ENCODE measurements at regions not wholly inside any gene's neighbourhood (a gene's known extent, or its start where the extent isn't known, plus 50 kb on each side); places are given as distances from the start of the nearest gene placed in this dataset.

GRCh38 chr2:111634995-111635538 lies 248.9 kb downstream of the ANAPC1 start:
- H3K79me2 ChIP-seq (ENCODE audit: control insufficient read depth, insufficient read depth, low read length), result no peaks in the 10 kb centered on the region
- H3K79me1 ChIP-seq (ENCODE audit: low read length), result no peaks in the 10 kb centered on the region
- no peak overlapping the region for H3K4me3 ChIP-seq (ENCODE audit: low read length)
- no peaks in the 10 kb centered on the region for H3K4me1 ChIP-seq (ENCODE audit: control insufficient read depth, low read depth, low read length)
- H2BK5ac ChIP-seq (ENCODE audit: low read length), result no peak overlapping the region
- no peak overlapping the region for H2BK120ac ChIP-seq (ENCODE audit: low read depth, low read length)
- WGBS (ENCODE audit: extremely low coverage, insufficient coverage, low lambda C conversion rate), result no CpG with 5 or more reads among the region's 4 CpGs
- H3K36me3 ChIP-seq (ENCODE audit: control insufficient read depth, insufficient read depth, low read length), result no peaks in the 10 kb centered on the region
- H4K5ac ChIP-seq (ENCODE audit: low read length), result no peak overlapping the region
- H3K56ac ChIP-seq (ENCODE audit: low read length), result no peak overlapping the region
- H3K23ac ChIP-seq (ENCODE audit: low read length), result no peak overlapping the region
- H3K9ac ChIP-seq (ENCODE audit: low read length), result no peak overlapping the region
- no peak overlapping the region for H2BK15ac ChIP-seq (replicated peaks; ENCODE audit: low read depth)
- no peak for DNase-seq
- no peak overlapping the region for H3K27ac ChIP-seq (ENCODE audit: low read depth, low read length)
- no peak overlapping the region for H3K4me2 ChIP-seq (ENCODE audit: low read length)
- no peak overlapping the region for H3K18ac ChIP-seq (ENCODE audit: low read length)
- no peak overlapping the region for H4K8ac ChIP-seq (ENCODE audit: low read depth, low read length)
- H3K4ac ChIP-seq (ENCODE audit: low read depth, low read length), result no peak overlapping the region
- H2AK5ac ChIP-seq (ENCODE audit: low read length), result no peak overlapping the region
- no peaks in the 10 kb centered on the region for H3K27me3 ChIP-seq (ENCODE audit: insufficient read depth, low read length, poor library complexity)

DNA sequence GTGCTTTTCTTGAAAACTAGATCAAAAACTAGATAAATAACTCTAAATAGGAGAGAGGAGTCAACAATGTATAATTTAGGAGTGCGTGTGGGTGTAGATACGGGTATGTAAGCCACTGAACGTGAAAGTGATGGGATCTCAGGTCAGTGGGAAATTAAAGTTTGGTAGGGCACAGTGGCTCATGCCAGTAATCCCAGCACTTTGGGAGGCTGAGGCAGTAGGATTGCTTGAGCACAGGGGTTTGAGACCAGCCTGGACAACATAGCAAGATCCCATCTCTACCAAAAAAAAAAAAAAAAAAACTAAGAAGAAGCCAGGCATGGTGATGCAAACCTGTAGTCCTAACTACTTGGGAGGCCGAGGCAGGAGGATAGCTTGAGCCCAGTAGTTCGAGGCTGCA lies 247.1 kb downstream of the ANAPC1 start:
- H2BK15ac ChIP-seq (replicated peaks; ENCODE audit: low read depth), result no peak overlapping the region
- no peak overlapping the region for H3K18ac ChIP-seq (ENCODE audit: low read length)
- H4K8ac ChIP-seq (ENCODE audit: low read depth, low read length), result no peak overlapping the region
- H2BK120ac ChIP-seq (ENCODE audit: low read depth, low read length), result no peak overlapping the region
- no peak overlapping the region for H3K9ac ChIP-seq (ENCODE audit: low read length)
- H3K56ac ChIP-seq (ENCODE audit: low read length), result no peak overlapping the region
- no peak overlapping the region for H3K4ac ChIP-seq (ENCODE audit: low read depth, low read length)
- H3K27me3 ChIP-seq (ENCODE audit: insufficient read depth, low read length, poor library complexity), result no peaks in the 10 kb centered on the region
- H4K5ac ChIP-seq (ENCODE audit: low read length), result no peak overlapping the region
- DNase-seq, result no peak
- H3K79me2 ChIP-seq (ENCODE audit: control insufficient read depth, insufficient read depth, low read length), result no peaks in the 10 kb centered on the region
- H2BK5ac ChIP-seq (ENCODE audit: low read length), result no peak overlapping the region
- no peaks in the 10 kb centered on the region for H3K4me1 ChIP-seq (ENCODE audit: control insufficient read depth, low read depth, low read length)
- no peak overlapping the region for H3K23ac ChIP-seq (ENCODE audit: low read length)
- H2AK5ac ChIP-seq (ENCODE audit: low read length), result no peak overlapping the region
- no peak overlapping the region for H3K4me3 ChIP-seq (ENCODE audit: low read length)
- H3K4me2 ChIP-seq (ENCODE audit: low read length), result no peak overlapping the region
- WGBS (ENCODE audit: extremely low coverage, insufficient coverage, low lambda C conversion rate), result 100% methylated on average over 3 of the region's 5 CpGs
- no peak overlapping the region for H3K27ac ChIP-seq (ENCODE audit: low read depth, low read length)
- no peaks in the 10 kb centered on the region for H3K79me1 ChIP-seq (ENCODE audit: low read length)
- no peaks in the 10 kb centered on the region for H3K36me3 ChIP-seq (ENCODE audit: control insufficient read depth, insufficient read depth, low read length)

DNA sequence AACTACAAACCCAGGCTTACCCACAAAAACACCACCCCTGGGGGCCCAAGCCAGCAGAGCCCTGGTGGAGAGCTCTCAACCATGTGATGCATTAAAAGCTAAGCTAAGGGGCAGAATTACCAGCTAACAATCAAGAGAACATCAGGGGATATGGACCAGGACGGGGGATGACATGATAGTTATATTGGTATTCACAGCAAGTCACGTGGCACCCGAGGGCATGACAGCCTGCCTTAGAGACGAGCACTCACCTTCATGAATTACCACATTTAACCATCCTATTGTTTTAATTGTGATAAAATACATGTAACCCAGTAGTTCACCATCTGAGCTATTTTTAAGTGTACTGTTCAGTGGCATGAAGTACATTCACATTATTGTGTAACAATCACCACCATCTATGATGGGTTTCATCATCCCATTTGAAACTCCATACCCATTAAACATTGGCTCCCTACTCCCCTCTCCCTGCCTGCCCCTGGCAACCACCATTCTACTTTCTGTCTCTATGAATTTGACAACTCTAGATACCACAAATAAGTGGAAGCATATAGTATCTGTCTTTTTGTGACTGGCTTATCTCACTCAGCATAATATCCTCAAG lies 245.6 kb downstream of the ANAPC1 start:
- no peak overlapping the region for H3K4me3 ChIP-seq (ENCODE audit: low read length)
- no peak overlapping the region for H3K56ac ChIP-seq (ENCODE audit: low read length)
- no peak overlapping the region for H2BK15ac ChIP-seq (replicated peaks; ENCODE audit: low read depth)
- H3K27ac ChIP-seq (ENCODE audit: low read depth, low read length), result no peak overlapping the region
- no peak for DNase-seq
- H4K8ac ChIP-seq (ENCODE audit: low read depth, low read length), result no peak overlapping the region
- H2BK120ac ChIP-seq (ENCODE audit: low read depth, low read length), result no peak overlapping the region
- H3K9ac ChIP-seq (ENCODE audit: low read length), result no peak overlapping the region
- no CpG with 5 or more reads among the region's 4 CpGs for WGBS (ENCODE audit: extremely low coverage, insufficient coverage, low lambda C conversion rate)
- no peak overlapping the region for H2AK5ac ChIP-seq (ENCODE audit: low read length)
- H4K5ac ChIP-seq (ENCODE audit: low read length), result no peak overlapping the region
- H3K79me2 ChIP-seq (ENCODE audit: control insufficient read depth, insufficient read depth, low read length), result no peaks in the 10 kb centered on the region
- no peak overlapping the region for H3K4ac ChIP-seq (ENCODE audit: low read depth, low read length)
- H3K4me1 ChIP-seq (ENCODE audit: control insufficient read depth, low read depth, low read length), result no peaks in the 10 kb centered on the region
- no peaks in the 10 kb centered on the region for H3K27me3 ChIP-seq (ENCODE audit: insufficient read depth, low read length, poor library complexity)
- no peaks in the 10 kb centered on the region for H3K79me1 ChIP-seq (ENCODE audit: low read length)
- H3K23ac ChIP-seq (ENCODE audit: low read length), result no peak overlapping the region
- no peak overlapping the region for H3K18ac ChIP-seq (ENCODE audit: low read length)
- H3K4me2 ChIP-seq (ENCODE audit: low read length), result no peak overlapping the region
- no peaks in the 10 kb centered on the region for H3K36me3 ChIP-seq (ENCODE audit: control insufficient read depth, insufficient read depth, low read length)
- no peak overlapping the region for H2BK5ac ChIP-seq (ENCODE audit: low read length)

- Histone ChIP-seq H3K4me1 (ENCODE audit: control insufficient read depth, low read depth, low read length) (no peaks in the 10 kb centered on the region), H3K9ac (ENCODE audit: low read length) (no peak overlapping the region), H3K27me3 (ENCODE audit: insufficient read depth, low read length, poor library complexity) (no peaks in the 10 kb centered on the region), H3K4me2 (ENCODE audit: low read length) (no peak overlapping the region), H3K79me1 (ENCODE audit: low read length) (no peaks in the 10 kb centered on the region), H3K79me2 (ENCODE audit: control insufficient read depth, insufficient read depth, low read length) (no peaks in the 10 kb centered on the region), H3K18ac (ENCODE audit: low read length) (no peak overlapping the region), H2BK5ac (ENCODE audit: low read length) (no peak overlapping the region), H3K4me3 (ENCODE audit: low read length) (no peak overlapping the region), H3K56ac (ENCODE audit: low read length) (no peak overlapping the region), H3K23ac (ENCODE audit: low read length) (no peak overlapping the region), H3K27ac (ENCODE audit: low read depth, low read length) (no peak overlapping the region), H3K4ac (ENCODE audit: low read depth, low read length) (no peak overlapping the region), H2AK5ac (ENCODE audit: low read length) (no peak overlapping the region), H3K36me3 (ENCODE audit: control insufficient read depth, insufficient read depth, low read length) (no peaks in the 10 kb centered on the region), H2BK120ac (ENCODE audit: low read depth, low read length) (no peak overlapping the region), H2BK15ac (replicated peaks; ENCODE audit: low read depth) (no peak overlapping the region), H4K5ac (ENCODE audit: low read length) (no peak overlapping the region), H4K8ac (ENCODE audit: low read depth, low read length) (no peak overlapping the region)
- no CpG with 5 or more reads among the region's 2 CpGs for WGBS (ENCODE audit: extremely low coverage, insufficient coverage, low lambda C conversion rate)
- no peak for DNase-seq
These were observed 243.5 kb downstream of the ANAPC1 start for GRCh38 chr2:111640480-111640879.

DNA sequence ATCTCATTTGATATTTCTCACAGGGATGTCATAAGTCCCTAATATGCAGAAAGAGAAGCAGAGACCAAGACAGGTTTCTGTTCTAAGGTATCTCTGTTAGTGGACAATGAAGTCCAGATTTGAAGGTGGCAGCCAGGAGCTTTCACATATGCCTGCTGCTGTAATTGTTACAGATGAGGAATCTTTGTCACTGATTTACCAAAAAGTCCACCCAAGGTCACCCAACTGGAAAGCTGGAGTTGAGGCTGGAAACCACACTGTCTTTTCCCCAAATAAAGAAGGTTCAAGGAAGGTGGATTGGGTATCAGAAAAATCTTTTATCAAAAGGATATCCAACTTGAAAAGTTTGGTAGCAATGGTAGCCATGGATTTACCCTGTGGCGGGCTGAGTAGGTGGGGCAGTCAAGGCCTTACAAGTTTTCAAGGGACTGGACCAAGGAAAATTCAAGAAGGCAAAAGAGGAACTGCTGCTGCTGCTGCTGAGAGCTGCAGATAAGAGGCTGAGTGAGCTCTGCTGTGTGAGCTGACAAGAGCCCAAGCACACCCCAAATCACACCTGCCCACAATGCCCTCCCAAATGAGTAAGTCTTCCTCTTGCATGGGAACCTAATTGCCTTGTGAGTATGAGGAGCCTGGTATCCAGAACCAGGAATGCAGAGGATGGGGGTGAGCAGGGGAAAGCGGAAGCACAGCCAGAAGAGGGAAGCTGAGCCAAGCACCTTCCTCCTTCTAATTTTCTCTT lies 241.2 kb downstream of the ANAPC1 start:
- Histone ChIP-seq H2BK120ac (ENCODE audit: low read depth, low read length) (no peak overlapping the region), H3K4me1 (ENCODE audit: control insufficient read depth, low read depth, low read length) (no peaks in the 10 kb centered on the region), H3K27me3 (ENCODE audit: insufficient read depth, low read length, poor library complexity) (no peaks in the 10 kb centered on the region), H3K18ac (ENCODE audit: low read length) (no peak overlapping the region), H3K56ac (ENCODE audit: low read length) (no peak overlapping the region), H4K8ac (ENCODE audit: low read depth, low read length) (no peak overlapping the region), H3K27ac (ENCODE audit: low read depth, low read length) (no peak overlapping the region), H3K9ac (ENCODE audit: low read length) (no peak overlapping the region), H4K5ac (ENCODE audit: low read length) (no peak overlapping the region), H3K23ac (ENCODE audit: low read length) (no peak overlapping the region), H2BK15ac (replicated peaks; ENCODE audit: low read depth) (no peak overlapping the region), H3K79me1 (ENCODE audit: low read length) (no peaks in the 10 kb centered on the region), H3K4ac (ENCODE audit: low read depth, low read length) (no peak overlapping the region), H2BK5ac (ENCODE audit: low read length) (no peak overlapping the region), H3K79me2 (ENCODE audit: control insufficient read depth, insufficient read depth, low read length) (no peaks in the 10 kb centered on the region), H3K4me3 (ENCODE audit: low read length) (no peak overlapping the region), H2AK5ac (ENCODE audit: low read length) (no peak overlapping the region), H3K4me2 (ENCODE audit: low read length) (no peak overlapping the region), H3K36me3 (ENCODE audit: control insufficient read depth, insufficient read depth, low read length) (no peaks in the 10 kb centered on the region)
- peak; percentile 19 for DNase-seq
- WGBS (ENCODE audit: extremely low coverage, insufficient coverage, low lambda C conversion rate), result no CpG with 5 or more reads among the region's 2 CpGs
